Neural cell (in vitro differentiated cells): ENCODE measurements at regions not wholly inside any gene's neighbourhood (a gene's known extent, or its start where the extent isn't known, plus 50 kb on each side); places are given as distances from the start of the nearest gene placed in this dataset.

ENCODE experiments used
- CTCF ChIP-seq: fragments of 450-650 bp; IDR thresholded peaks from 2 replicates; pipeline ENCODE4 v1.5.1; 2014; ENCODE audit warnings: antibody characterized with exemption, mild to moderate bottlenecking, moderate library complexity; ENCODE audit not compliant: poor library complexity, severe bottlenecking
- EP300 ChIP-seq: fragments of 450-650 bp; conservative IDR thresholded peaks from 2 replicates; pipeline ENCODE4 v1.6.1; 2014; ENCODE audit warnings: antibody characterized with exemption, mild to moderate bottlenecking, moderate library complexity; ENCODE audit not compliant: poor library complexity, severe bottlenecking
- EZH2 ChIP-seq: fragments of 200-600, 300-800 bp; shearing (Covaris generic), sonication (generic); IDR thresholded peaks from 2 replicates; pipeline ENCODE4 v1.6.1; 2014; ENCODE audit warnings: antibody characterized with exemption, low read length, borderline replicate concordance, mild to moderate bottlenecking; ENCODE audit not compliant: insufficient read depth, poor library complexity, severe bottlenecking
- MXI1 ChIP-seq: fragments of 450-650 bp; conservative IDR thresholded peaks from 2 replicates; pipeline ENCODE4 v1.6.1; 2014; ENCODE audit warnings: antibody characterized with exemption, mild to moderate bottlenecking; ENCODE audit not compliant: poor library complexity, severe bottlenecking
- POLR2AphosphoS5 ChIP-seq: IDR thresholded peaks from 2 replicates; pipeline ENCODE4 v1.6.1; 2012
- RAD21 ChIP-seq: fragments of 450-650 bp; conservative IDR thresholded peaks from 2 replicates; pipeline ENCODE4 v1.6.1; 2014; ENCODE audit warnings: antibody characterized with exemption, mild to moderate bottlenecking, moderate library complexity
- REST ChIP-seq: IDR thresholded peaks from 2 replicates; pipeline ENCODE4 v1.6.1; 2012; ENCODE audit warnings: borderline replicate concordance
- SMC3 ChIP-seq: fragments of 450-650 bp; conservative IDR thresholded peaks from 2 replicates; pipeline ENCODE4 v1.6.1; 2014; ENCODE audit warnings: antibody characterized with exemption, mild to moderate bottlenecking, moderate library complexity; ENCODE audit not compliant: poor library complexity

GRCh38 chr2:126385983-126386382, 270.0 kb upstream of the GYPC start:
- TF ChIP-seq MXI1 (no peak), EZH2 (no peak), REST (no peak), CTCF (no peak), SMC3 (no peak), POLR2AphosphoS5 (no peak), RAD21 (no peak), EP300 (no peak)
